Heart left ventricle (tissue), 16 donors: ENCODE measurements at regions not wholly inside any gene's neighbourhood (a gene's known extent, or its start where the extent isn't known, plus 50 kb on each side); places are given as distances from the start of the nearest gene placed in this dataset.
A peak's percentile ranks its signal among the peaks of the same experiment; 100 is the strongest.

ENCODE experiments used
- ATAC-seq, 4 donors: fragments of 200-7000 bp; cut with Tn5 transposase; one replicate each; pipeline ENCODE4 v1.9.1; 2020 to 2022; ENCODE audit warnings: moderate library complexity in 4 of 4, mild to moderate bottlenecking in 3 of 4, moderate number of reproducible peaks in 1 of 4
- DNase-seq, 5 donors: peaks; one replicate each; pipeline ENCODE4 v3.0.0-alpha.2; 2020
- H3K27ac ChIP-seq, 12 donors: fragments of 200-600 bp; sonication (generic) in 4 of 12; one replicate each; pipeline versions ENCODE4 v1.5.0 to v1.8.0; 2016 to 2022; ENCODE audit warnings: mild to moderate bottlenecking in 2 of 12
- H3K27me3 ChIP-seq, 9 donors: fragments of 200-600 bp; sonication (generic) in 2 of 9; one replicate each; pipeline versions ENCODE4 v1.5.1 to v1.8.0; 2016 to 2022; ENCODE audit warnings: mild to moderate bottlenecking in 3 of 9
- H3K36me3 ChIP-seq, 9 donors: fragments of 200-600 bp; sonication (generic) in 2 of 9; one replicate each; pipeline versions ENCODE4 v1.5.0 to v1.8.0; 2018 to 2022; ENCODE audit warnings: mild to moderate bottlenecking in 2 of 9
- H3K4me1 ChIP-seq, 12 donors: fragments of 200-600 bp; sonication (generic) in 4 of 12; one replicate each; pipeline versions ENCODE4 v1.5.0 to v1.8.0; 2016 to 2022; ENCODE audit warnings: mild to moderate bottlenecking in 3 of 12
- H3K4me3 ChIP-seq, 12 donors: fragments of 200-600 bp; sonication (generic) in 4 of 12; one replicate each; pipeline versions ENCODE4 v1.5.0 to v1.8.0; 2017 to 2022; ENCODE audit warnings: mild to moderate bottlenecking in 9 of 12, moderate library complexity in 4 of 12
- H3K9me3 ChIP-seq, 12 donors: fragments of 200-600 bp; sonication (generic) in 4 of 12; one replicate each; pipeline versions ENCODE4 v1.5.0 to v1.8.0; 2016 to 2022; ENCODE audit warnings: mild to moderate bottlenecking in 1 of 12
- POLR2A ChIP-seq, 2 donors: fragments of 450-650 bp; IDR thresholded peaks; one replicate each; pipeline ENCODE4 v1.6.1; 2017; ENCODE audit warnings: antibody characterized with exemption in 2 of 2, mild to moderate bottlenecking in 2 of 2, moderate library complexity in 2 of 2
- WGBS, 4 donors: extraction: QIAGEN DNeasy Blood & Tissue Kit in 2 of 4; methylation state at CpG; one replicate each; pipeline versions ENCODE4 v1.1.5 to v1.1.7; 2013 to 2018; 5-methylcytosine and 5-hydroxymethylcytosine counted together
- intact Hi-C, 10 donors: fragments of 100-400 bp; cut with DNase I; formaldehyde crosslinking; loops; one replicate each; pipeline versions ENCODE4 v1.11.1 to v1.14.2; 2022
- TF ChIP-seq, protein P1 (sequence below), 12 donors: fragments of 200-600 bp; sonication (generic) in 4 of 12; IDR thresholded peaks; one replicate each; pipeline versions ENCODE4 v1.5.0 to v1.8.0; 2018 to 2022; ENCODE audit warnings: antibody characterized with exemption in 12 of 12, mild to moderate bottlenecking in 5 of 12
- donor health status: ischemic (EF 13 %, LVEDD 7.1; RV severe dilation, severe dysfunction).
- donor health status: healthy with polysubstance abuse.
- donor health status: DM: no; HTN: yes; CAD: no.
- donor health status: DM: no; HTN: no; CAD: no.
- donor health status: ischemic (EF 25% LVEDD 6.9; RV normal size, moderate dysfunction).
- donor health status: ischemic (EF 25% LVEDD 5.7; RV mildly dilated, moderate dysfunction).
- donor health status: healthy.
- donor health status: DM: yes; HTN: yes; CAD: no.
- donor health status: ischemic (EF 35%, LVEDD 5.7; RV mildly dilated, moderate dysfunction).
- donor health status: nonischemic (EF 11% LVEDD 7.7; RV severe dilation, severe dysfunction).
- donor health status: DM: yes; HTN: yes; CAD: no.
- donor health status: PGD.
- donor health status: ischemic (EF 29% LVEDD 5.4; RV normal size, mild dysfunction).
- donor health status: nonischemic (EF 23%, LVEDD 6.1; RV moderate dilation, normal function).

DNA sequence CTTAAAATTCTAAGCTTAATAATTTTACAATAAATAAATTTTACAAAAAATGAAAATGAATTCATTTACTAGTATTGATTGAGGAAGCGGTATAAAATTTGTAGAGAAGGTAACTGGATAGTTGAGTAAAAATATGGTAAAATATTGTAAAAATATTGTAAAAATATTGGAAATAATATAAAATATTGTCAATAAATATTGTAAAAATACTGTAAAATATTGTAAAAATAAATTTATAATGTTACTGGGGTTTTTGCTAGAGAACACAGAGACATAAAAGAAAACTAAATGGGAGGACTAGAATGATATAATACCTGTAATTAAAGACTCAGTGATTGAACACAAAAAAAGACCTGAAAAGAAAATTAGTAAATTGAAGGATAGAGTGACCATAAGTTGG lies 546.3 kb upstream of the NETO1 start:
- no peaks in the 10 kb centered on the region for H3K4me1 ChIP-seq

DNA sequence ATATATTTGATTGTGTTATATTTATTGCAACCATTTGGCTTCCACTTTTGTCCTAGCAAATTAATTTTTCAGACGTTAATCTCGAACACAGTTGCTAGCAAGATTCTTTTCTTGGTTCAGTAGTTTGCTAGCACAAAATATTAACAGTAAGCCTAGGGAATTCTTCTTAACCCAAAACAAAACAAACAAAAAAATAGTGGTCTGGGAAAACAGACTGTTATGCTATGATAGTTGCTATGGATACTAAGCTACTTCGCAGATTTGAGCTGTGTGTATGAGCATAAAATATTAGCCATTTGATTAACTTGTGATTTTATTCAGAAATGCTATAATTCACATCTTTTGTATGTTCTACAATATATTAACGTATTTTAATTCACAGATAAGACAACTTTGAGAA lies 541.5 kb upstream of the NETO1 start:
- TF ChIP-seq, protein P1, sequence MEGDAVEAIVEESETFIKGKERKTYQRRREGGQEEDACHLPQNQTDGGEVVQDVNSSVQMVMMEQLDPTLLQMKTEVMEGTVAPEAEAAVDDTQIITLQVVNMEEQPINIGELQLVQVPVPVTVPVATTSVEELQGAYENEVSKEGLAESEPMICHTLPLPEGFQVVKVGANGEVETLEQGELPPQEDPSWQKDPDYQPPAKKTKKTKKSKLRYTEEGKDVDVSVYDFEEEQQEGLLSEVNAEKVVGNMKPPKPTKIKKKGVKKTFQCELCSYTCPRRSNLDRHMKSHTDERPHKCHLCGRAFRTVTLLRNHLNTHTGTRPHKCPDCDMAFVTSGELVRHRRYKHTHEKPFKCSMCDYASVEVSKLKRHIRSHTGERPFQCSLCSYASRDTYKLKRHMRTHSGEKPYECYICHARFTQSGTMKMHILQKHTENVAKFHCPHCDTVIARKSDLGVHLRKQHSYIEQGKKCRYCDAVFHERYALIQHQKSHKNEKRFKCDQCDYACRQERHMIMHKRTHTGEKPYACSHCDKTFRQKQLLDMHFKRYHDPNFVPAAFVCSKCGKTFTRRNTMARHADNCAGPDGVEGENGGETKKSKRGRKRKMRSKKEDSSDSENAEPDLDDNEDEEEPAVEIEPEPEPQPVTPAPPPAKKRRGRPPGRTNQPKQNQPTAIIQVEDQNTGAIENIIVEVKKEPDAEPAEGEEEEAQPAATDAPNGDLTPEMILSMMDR (IDR thresholded peaks at IDR 0.05) = no peak
- no peak for TF ChIP-seq POLR2A (IDR thresholded peaks at IDR 0.05)
- H3K9me3 ChIP-seq = no peaks in the 10 kb centered on the region
- no peaks in the 10 kb centered on the region for H3K36me3 ChIP-seq
- peaks cover 0 to 19% (median 4%) of the 10 kb centered on the region in 12 donors for H3K4me1 ChIP-seq
- ATAC-seq (peak in 1 of 4 donors; percentile 28), DNase-seq (no peak)
- H3K4me3 ChIP-seq = no peak overlapping the region
- 40 to 58% (median 48%) methylated on average over 4 of the region's 4 CpGs for WGBS, 4 donors
- H3K27me3 ChIP-seq = no peaks in the 10 kb centered on the region
- peak overlapping the region in 3 of 12 donors; percentile 3 to 26 (median 23) for H3K27ac ChIP-seq
- intact Hi-C loops = no loop called here

More for the DNA sequence above, 546.3 kb upstream of the NETO1 start:
- no peaks in the 10 kb centered on the region for H3K27me3 ChIP-seq
- intact Hi-C loops = no loop called here
- H3K4me3 ChIP-seq = no peak overlapping the region
- no peak for TF ChIP-seq POLR2A (IDR thresholded peaks at IDR 0.05)
- TF ChIP-seq, protein P1 (IDR thresholded peaks at IDR 0.05) = no peak
- no peaks in the 10 kb centered on the region for H3K36me3 ChIP-seq
- no peak for ATAC-seq
- 96 to 97% (median 96%) methylated on average over 1 of the region's 1 CpG for WGBS, 4 donors
- no peak for DNase-seq
- H3K27ac ChIP-seq = no peak overlapping the region
- H3K9me3 ChIP-seq = peaks cover 0 to 11% (median 0%) of the 10 kb centered on the region in 12 donors

DNA sequence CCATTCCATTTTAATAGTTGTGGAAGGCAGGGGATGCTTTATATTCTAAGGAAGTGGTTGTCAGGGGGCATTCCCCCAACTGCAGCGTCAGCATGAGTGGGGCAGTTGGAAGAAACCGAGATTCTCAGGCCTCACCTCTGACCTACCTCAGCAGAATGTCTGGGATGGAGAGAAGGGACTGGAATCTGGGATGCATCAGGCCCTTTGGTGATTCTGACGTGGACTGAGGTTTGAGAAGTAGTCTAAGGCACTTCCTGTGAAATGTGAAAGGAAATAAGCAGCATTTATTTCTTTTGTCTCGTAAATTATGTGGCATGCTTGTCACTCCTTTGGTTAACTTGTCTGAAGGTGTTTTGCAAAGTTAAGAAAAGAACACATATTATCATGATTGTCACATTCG lies 540.7 kb upstream of the NETO1 start:
- 55 to 67% (median 60%) methylated on average over 5 of the region's 5 CpGs for WGBS, 4 donors
- ATAC-seq (peak in 1 of 4 donors; percentile 20), DNase-seq (no peak)
- Histone ChIP-seq H3K27ac (peak overlapping the region in 5 of 12 donors; percentile 3 to 37 (median 33)), H3K27me3 (no peaks in the 10 kb centered on the region), H3K4me1 (peaks cover 0 to 21% (median 4%) of the 10 kb centered on the region in 12 donors), H3K4me3 (no peak overlapping the region), H3K36me3 (no peaks in the 10 kb centered on the region), H3K9me3 (no peaks in the 10 kb centered on the region)
- TF ChIP-seq POLR2A (IDR thresholded peaks at IDR 0.05) = no peak
- TF ChIP-seq, protein P1 (IDR thresholded peaks at IDR 0.05) = no peak
- intact Hi-C loops = no loop called here

DNA sequence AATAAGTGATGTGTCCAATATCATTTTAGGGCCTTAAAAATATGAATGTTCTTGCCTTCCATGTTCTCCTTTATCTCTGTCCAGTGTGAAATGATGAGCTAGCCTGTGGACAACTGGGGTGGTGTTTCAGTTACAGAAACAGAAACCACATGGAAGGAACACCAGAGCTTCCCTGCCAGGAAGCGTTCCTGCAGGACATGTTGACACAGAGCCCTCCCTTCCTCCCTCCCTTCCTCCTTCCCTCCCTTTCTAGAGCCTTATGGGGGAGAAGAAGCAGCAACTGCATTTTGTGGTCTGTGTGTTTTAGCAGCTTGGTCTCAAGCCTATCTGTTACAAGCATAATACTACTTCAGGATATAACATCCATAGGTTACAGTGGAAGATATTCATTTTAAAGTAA lies 539.7 kb upstream of the NETO1 start:
- Histone ChIP-seq H3K36me3 (no peaks in the 10 kb centered on the region), H3K27ac (peak overlapping the region in 3 of 12 donors; percentile 14 to 33 (median 31)), H3K27me3 (no peaks in the 10 kb centered on the region), H3K9me3 (no peaks in the 10 kb centered on the region), H3K4me3 (no peak overlapping the region), H3K4me1 (peaks cover 0 to 31% (median 4%) of the 10 kb centered on the region in 12 donors)
- ATAC-seq (peak in 2 of 4 donors; percentile 39 to 67), DNase-seq (peak in 2 of 5 donors; percentile 13 to 25)
- WGBS, 4 donors = 0 to 14% (median 8%) methylated on average over 1 of the region's 1 CpG
- intact Hi-C loops = no loop called here
- TF ChIP-seq, protein P1 (IDR thresholded peaks at IDR 0.05) = no peak
- no peak for TF ChIP-seq POLR2A (IDR thresholded peaks at IDR 0.05)
